Activated effector memory CD4-positive, alpha-beta T cell treated with anti-CD3 and anti-CD28 coated beads, Interleukin-2, amount 50 U/mL, for 16 hours (primary cell): ENCODE measurements at regions not wholly inside any gene's neighbourhood (a gene's known extent, or its start where the extent isn't known, plus 50 kb on each side); places are given as distances from the start of the nearest gene placed in this dataset.

Source experiments
- DNase-seq: peaks from one replicate; pipeline ENCODE4 v3.0.0-alpha.2; 2020

- DNase-seq: no peak
Measured at GRCh38 chr12:127075981-127076380, 1191.0 kb upstream of the TMEM132C start.

GRCh38 chr12:127077262-127078045 lies 1189.5 kb upstream of the TMEM132C start:
- DNase-seq: no peak

- no peak for DNase-seq
Measured at GRCh38 chr12:127078577-127079350, 1188.2 kb upstream of the TMEM132C start.

DNA sequence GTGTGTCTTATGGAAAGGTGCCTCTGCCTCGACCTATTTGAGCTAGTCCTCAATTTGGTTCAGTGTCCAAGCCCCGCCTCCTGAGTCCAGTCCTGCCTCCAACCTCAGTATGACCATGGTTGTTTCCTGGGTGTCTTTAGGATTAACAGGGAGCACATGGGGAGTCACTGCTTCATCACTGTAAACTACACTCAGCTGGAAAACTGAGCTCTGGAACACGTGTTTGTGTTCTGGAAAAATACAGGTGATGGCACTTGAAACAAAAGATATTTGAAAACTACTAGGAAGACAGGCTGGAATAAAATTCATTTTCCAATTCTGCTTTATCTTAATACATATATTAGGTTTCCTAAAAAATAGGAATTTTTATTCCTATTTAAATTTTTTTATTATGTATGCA lies 1187.3 kb upstream of the TMEM132C start:
- DNase-seq: no peak

DNA sequence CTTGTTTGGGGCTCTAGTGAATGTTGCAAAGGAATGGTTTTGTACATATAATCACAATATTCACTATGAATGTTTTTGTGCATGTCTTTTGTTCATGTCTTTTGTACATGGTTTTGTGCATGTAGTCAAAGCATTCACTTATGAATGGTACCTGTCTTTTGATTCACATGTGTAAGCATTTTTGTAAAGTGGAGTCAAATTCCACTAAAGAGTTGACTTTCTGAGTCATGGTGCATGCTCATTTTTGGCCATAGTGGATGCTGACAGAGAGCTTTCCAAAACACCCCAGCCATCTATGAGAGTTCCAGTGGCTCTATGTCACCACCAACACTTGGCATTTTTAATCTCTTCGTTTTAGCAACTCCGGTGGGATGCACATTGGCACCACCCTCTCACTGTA lies 1185.9 kb upstream of the TMEM132C start:
- DNase-seq: no peak

GRCh38 chr12:127083008-127083949 lies 1183.7 kb upstream of the TMEM132C start:
- DNase-seq: no peak

- no peak for DNase-seq
Measured at GRCh38 chr12:127101076-127101475, 1165.9 kb upstream of the TMEM132C start.

DNA sequence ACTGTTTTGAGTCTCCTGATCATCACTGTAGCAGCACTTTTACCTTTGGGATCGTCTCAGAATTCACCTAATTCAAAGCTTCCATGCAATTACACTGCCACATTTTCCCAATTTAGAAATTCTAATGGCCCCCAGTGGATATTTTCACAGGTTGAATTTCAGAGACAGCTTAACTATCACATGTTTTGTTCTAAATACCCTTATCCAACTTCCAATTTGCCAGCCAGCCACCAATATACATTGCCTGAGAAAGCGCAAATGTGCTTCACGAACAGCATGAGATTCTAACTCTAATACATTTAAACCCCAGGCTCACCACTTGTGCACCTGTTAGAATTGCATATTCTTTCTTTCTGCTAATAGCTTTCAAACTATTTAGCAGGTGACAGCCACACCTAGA lies 1160.9 kb upstream of the TMEM132C start:
- no peak for DNase-seq

- DNase-seq: no peak
Measured at GRCh38 chr12:127106697-127107096, 1160.3 kb upstream of the TMEM132C start.

DNA sequence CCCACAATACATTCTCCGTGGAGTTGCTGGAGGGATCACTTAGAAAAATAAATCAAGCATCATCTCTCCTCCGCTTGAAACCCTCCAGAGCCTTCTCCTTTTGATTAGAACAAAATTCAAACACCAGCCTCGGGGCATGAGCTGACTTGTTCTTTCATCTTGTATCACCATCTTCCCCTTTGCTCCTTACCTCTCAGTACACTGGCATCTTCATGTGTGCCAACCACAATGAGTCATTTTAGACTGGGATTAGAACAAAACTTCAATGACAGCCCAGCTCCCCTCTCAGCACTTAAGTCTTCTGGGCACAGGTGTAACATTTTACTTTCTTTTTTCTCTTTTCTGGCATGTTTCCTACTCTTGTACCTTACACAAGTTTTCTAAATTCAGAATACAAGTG lies 1159.2 kb upstream of the TMEM132C start:
- no peak for DNase-seq

DNA sequence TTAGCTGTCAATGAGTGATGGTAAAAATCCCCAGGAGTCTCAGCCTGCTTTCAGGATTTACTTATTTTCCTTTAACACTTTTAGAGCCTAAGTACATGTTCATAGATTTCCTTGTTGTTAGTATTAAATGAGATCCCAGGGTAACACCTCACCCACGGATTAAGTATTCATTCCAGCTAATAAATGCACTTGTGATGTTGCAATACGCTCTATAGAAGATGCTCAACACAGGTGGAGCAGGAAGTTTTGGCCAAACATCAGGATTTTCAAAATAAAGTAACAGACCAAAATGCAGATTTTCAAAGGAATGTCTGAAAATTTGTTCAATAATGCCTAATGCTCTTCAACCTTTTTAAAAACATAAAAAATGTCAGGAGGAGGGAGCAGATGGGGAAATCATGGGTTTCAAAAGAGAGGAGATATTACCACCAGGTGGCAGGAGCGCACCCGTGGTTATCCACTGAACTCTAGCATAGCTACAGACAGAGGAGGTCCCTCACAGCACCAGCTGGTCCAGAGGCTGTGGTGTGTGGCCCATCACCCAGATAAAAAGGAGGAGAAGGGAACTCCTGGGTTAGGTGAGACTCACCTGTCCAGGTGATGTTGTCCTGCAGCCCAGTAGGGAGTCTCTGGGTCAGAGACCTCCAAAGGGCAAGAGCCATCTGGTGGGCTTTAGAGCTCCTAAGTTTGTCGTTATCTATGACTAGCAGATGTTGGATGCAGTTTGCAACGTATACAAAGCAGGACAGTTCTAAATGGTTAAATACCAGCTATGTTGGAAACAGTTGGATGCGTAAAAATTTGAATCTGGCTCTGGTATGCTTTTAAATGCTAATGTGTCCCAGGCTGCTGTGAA lies 1158.4 kb upstream of the TMEM132C start:
- peak; percentile 72 for DNase-seq

- DNase-seq: no peak
Measured at GRCh38 chr12:127113945-127114344, 1153.0 kb upstream of the TMEM132C start.

DNA sequence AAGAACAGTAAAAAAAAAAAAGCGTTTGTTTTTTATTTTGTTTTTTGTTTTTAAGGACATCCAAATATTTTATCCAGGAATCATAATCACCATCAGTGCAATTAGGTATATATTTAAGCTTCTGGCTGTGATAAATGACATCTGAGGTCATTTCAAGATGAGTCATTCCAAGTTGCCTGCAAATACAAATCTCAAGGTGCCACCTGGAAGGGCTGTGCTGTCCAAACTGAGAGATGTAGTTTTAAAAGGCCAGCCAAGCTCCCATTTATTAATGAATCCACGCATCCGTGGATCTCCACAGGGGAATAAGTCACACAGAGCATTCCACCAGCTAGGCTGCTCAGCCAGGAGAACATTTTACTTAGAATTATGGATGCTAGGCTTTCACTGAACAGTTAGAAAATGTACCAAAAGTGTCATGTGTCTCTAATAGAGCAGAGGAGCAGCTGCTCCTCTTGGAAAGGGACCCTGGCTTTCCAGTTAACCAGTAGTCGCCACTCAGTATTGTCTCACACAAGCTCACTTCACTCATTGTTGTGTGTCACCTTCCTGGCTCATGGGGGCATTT lies 1151.4 kb upstream of the TMEM132C start:
- no peak for DNase-seq

DNA sequence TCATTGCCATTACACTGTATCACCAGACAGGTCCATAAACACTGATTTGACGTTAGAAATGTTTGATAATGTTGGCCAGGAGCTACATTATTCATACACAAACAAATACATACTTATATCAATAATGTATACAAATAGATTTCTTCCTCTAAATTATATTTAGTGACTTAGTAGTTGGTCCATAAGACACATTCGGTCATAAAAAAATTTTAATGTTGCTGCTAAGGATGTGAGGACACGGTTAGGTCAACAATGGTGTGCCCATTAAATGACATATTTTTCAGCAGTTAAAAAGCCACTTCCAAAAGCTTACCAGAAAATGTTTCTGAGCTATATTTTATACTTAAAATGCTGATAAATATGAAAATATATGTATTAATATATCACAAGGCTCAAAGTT lies 1148.7 kb upstream of the TMEM132C start:
- DNase-seq: no peak

GRCh38 chr12:127119600-127120140 lies 1147.3 kb upstream of the TMEM132C start:
- no peak for DNase-seq

DNA sequence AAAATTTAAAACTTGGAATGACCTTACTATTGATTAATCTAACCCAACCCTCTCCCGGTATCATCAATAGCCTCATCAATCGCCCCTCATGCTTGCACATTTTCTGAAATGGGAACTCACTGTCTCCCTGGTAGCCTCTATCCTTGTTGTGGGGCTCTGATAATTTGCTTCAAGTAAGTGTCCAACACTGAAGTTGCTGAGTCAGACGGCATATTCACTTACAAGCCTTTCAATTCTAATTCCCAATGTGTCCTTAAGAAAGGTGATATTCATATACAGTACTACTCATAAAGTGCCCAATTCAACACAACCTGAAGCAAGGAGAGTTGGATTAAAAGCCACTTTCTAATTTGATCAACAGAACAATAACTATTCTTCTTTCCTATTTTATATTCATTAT lies 1146.1 kb upstream of the TMEM132C start:
- no peak for DNase-seq

DNA sequence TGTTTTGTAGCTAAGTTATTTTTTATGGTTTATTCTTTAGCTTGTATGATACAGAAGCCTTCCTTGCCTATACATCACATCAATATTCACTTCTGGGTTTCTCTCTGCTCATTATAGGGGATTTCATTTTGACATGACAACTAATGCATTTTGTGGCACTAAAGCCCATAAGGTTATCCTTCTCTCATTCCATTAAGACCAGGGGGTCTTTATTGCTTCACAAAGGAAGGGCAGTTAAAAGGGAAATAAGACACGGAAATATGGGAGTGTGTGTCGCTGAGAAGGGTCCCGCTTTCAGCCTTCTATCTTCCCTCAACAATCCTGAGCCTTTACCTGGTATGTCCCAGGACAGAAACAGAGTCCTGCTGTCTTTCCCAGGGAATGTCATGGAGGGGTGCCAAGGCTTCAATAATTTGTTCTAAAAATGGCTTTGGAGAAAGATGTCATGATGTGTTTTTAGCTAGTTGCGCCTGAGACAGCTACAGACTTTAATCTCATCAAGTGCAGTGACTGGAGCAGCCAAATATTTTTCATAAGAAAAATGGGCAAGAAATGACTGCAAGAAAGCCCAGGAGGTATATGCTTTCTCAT lies 1145.4 kb upstream of the TMEM132C start:
- no peak for DNase-seq

- DNase-seq: peak; percentile 75
Measured at GRCh38 chr12:127125607-127126259, 1141.2 kb upstream of the TMEM132C start.

DNA sequence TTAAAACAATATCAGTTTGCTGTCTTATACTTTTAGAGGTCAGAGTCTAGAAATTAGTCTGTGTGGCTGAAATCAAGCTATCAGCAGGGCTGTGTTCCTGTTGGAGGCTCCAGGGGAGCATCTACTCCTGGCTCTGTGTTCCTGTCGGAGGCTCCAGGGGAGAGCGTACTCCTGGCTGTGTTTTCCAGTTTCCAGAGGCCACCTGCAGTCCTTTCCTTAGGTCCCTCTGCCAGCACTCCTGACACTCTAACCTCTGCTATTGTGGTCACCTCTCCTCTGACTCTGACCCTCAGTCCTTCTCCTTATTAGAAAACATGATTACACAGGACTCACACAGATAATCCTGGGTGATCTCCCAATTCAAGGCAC lies 1140.7 kb upstream of the TMEM132C start:
- no peak for DNase-seq

- no peak for DNase-seq
Measured at GRCh38 chr12:127127897-127128296, 1139.1 kb upstream of the TMEM132C start.
